COR-L47 (cell line): ENCODE measurements at regions not wholly inside any gene's neighbourhood (a gene's known extent, or its start where the extent isn't known, plus 50 kb on each side); places are given as distances from the start of the nearest gene placed in this dataset.
A peak's percentile ranks its signal among the peaks of the same experiment; 100 is the strongest.
"Not testable (repeated sequence)": the region's sequence is repeated elsewhere in the genome, so short reads cannot be mapped to it uniquely, and the experiment has no call there.

Source experiments
- DNase-seq: peaks from one replicate; lab custom pipeline; 2025; lab: John Stamatoyannopoulos, UW

DNA sequence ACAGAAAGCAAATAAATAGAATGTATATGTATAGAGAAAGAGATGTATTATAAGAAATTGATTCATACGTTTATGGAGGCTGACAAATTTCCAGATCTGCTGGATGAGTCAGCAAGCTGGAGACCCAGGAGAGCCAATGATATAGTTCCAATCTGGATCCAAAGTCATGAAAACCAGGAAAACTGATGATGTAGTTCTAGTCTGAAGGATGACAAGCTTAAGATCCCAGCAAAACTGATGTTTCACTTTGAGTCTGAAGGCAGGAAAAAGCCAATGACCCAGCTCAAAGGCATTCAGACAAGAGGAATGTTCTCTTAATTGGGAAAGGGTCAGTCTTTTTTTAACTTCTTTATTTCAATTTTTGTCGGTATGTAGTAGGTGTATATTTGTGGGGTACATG, 102.6 kb downstream of the LHFPL1 start:
- DNase-seq, result no peak

DNA sequence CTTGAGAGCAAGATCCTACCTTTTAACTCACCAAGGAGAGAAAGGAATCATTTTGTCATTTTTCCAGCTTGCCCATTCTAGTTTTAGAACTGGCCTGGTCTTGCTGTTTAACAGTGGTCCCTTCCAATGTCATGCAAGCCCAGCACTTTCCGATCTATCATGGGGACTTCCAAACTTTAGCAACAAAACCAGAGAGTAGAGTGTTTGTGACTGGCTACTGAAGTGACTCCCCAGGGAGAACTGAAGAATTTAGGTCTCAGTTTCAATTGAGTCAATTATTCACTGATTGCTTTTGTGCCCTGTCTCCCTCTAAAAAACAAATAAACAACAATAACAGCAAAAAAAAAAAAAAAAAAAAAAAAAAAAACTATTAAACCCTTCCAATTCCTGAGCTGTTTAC, 108.3 kb downstream of the LHFPL1 start:
- DNase-seq, result no peak

DNA sequence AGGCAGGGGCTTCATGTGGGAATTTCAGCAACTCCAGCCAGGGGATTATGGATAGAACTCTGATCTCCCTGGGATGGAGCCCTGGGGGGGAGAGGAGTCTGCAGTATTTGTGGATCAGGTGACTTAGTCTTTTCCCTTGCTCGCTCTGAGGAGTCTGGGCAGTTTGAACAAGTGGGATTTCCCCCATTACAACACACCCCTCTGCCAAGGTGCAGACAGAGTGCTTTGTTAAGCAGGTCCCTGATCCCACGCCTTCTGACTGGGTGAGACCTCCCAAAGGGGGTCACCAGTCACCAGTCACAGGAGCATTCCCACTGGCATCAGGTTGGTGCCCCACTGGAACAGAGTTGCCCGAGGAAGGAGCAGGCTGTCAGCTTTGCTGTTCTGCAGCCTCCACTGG, 123.9 kb downstream of the LHFPL1 start:
- DNase-seq, result no peak

DNA sequence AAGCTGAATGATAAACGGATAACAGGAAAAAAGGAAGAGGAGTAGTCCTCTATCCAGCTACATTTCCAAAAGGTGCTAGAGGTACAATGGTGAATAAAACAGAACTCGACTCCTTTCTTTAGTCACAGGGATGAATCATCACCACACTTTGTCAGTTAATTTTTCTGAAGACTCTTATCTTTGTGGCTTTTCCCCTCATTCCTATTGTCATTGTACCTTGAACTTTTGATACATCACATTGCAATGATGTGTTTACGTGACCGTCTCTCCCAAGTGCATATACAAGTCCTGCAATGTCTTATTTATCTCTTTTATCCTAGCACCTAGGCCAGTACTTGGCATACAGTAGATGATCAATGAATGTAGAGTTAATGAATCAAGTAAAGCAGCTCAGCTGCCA, 134.7 kb downstream of the LHFPL1 start:
- no peak for DNase-seq

DNA sequence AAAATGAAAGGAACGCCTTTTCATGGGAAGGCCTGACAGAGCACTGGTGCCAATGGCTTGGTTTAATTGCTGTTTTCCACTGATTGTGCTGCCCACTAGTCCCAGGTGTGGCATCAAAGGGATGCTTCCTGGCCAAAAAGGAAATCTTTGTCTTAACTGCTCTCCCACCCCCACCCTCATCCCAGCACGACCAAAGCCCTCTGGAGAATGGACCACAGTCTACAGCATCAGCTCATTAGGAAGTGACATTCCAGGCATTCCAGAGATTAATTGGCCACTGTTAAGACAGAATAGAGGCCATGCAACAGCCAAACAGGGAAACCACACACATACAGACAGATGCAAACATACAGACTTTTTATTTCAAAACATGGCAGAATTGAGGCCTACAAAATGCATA, 143.2 kb downstream of the LHFPL1 start:
- no peak for DNase-seq

DNA sequence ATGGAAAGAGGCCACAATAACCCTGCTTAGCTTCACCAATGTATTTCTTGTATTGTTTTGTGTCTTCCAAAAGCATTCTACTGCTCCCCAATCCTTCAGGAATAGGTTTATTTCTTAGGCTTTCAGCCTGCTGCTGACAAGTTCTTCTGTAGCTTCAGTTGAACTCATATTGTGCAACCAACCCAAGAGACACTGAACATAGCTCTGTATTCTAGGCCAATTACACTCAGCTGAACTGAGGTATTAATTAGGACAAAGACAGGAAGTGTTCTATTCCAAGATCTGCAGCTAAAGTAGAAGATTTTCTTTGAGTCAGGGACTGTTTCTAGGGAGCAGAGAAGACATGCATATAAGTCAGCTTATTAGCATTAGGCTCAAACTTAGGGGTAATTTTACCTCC, 151.8 kb downstream of the LHFPL1 start:
- DNase-seq, result no peak

DNA sequence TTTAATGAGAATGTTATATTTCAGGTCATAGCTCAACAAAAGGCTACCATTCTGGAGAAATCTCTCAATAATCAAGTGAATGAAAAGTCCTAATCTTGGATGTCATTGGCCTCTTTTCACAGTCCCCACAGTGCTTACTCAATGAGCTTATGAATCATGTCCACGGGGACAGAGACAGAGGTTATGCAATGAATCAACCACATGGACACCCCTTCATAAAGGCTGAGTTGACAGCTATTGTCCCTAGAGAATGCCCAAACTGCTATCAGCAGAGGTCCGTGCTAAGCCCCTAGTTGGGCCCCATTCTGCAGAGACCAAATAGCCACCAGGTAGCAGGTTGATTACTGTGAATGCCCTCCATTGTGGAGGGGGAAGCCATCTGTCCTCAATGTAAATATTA, 158.1 kb downstream of the LHFPL1 start:
- DNase-seq, result no peak

DNA sequence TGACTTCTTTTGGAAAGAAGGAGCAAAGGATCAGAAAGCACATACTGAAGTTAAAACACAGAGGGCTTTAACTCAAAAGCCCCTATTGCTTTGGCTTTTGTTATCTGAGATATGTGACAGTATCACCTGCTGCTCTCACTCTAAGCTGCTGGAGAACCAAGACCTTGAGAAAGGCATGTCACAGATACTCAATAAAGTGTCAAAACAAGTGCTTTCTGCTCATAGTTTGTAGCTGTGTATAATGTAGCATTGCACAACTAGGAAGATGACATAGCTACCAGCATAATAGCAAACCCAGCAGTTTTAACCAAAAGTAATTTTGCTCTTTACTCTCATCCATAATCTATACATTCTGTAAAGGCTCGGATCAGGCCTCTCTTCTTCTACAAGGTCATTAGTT, 159.6 kb downstream of the LHFPL1 start:
- DNase-seq, result no peak

DNA sequence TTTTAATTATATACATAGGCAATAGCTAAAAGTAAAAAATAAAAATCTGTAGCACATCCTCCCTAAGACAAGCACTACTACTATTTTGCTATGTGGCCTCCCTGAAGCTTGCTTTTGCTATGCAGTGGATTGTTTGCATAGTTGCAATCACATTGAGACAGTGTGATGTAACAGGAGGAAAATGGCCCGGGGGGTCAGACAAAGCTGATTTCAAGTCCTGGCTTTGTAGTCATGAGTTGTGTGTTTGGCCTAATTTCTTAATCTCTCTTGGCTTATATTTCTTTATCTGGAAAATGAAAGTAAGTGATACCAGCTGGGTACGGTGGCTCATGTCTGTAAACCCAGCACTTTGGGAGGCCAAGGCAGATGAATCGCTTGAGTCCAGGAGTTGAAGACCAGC, 166.6 kb downstream of the LHFPL1 start:
- no peak for DNase-seq

DNA sequence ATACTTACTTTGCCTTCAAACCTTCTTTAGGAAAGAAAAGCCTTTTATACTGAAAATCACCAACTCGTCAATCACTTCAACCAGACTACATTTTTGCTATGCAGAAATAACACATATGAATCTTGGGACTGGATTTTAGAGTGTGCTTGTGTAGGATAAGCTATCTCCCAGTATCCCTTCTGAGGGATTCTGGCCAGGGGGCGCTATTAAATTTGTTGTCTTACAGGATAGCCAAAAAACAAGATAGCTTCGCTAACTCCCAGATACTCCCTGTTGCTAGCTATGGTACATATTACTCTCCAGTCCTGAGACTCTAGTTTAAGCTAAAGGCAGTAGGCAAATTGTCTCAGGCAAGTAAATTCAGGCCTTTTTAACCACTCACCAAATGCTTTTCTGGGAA, 167.2 kb downstream of the LHFPL1 start:
- DNase-seq, result no peak

DNA sequence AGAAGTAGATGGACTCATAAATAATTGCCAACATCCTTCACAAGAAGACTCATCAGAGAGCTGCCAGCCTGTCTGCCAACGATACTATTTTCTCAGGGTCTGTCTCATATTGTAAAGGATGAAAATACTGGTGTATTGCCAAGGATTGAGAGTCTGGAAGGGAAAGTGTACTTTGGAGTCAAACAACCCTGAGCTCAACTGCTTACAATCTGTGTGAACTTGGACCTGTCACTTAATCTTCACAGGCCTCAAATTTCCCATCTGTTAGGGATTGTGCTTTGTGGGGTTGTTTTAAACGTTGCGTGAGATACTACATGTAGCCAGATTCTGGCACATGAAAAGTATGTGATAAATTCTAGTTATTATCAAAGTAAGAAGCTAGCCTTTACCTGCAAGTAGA, 169.1 kb downstream of the LHFPL1 start:
- DNase-seq, result no peak

DNA sequence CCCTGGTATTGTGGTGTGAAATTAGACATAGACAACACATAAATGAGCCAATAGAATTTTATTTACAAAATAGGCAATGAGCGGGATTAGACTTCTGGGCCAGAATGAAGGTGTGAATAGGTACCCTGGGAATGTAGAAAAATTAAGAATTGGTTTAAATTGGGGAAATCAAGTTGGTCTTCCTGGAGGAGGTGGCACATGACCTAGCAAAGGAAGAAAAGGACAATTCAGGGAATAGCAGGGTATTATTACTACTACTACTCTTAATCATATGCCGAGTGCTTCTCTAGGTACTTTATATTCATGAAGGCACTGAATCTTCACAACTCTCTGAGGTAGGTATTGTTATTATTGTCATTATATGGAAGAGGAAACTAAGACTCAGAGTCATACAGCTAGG, 202.1 kb downstream of the LHFPL1 start:
- no peak for DNase-seq

DNA sequence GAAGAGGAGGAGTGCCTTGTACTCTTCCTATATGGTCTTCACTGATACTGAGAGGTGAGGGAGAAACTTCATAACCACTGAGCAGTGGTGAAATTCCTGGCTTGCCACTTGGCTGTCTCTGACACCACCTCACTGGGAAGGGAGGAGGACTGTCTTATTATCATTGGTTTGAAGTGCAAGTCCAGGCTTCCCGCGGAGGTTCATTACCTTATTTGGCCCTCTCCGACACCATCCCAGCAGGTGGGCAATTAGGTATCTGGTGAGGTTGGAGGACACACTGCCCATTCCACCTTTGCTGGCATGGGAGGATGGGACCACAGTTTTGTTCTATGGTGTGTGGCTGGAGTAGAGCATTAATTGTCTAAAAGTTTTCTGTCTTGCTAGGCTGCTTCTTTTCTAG, 206.1 kb downstream of the LHFPL1 start:
- DNase-seq, result no peak

DNA sequence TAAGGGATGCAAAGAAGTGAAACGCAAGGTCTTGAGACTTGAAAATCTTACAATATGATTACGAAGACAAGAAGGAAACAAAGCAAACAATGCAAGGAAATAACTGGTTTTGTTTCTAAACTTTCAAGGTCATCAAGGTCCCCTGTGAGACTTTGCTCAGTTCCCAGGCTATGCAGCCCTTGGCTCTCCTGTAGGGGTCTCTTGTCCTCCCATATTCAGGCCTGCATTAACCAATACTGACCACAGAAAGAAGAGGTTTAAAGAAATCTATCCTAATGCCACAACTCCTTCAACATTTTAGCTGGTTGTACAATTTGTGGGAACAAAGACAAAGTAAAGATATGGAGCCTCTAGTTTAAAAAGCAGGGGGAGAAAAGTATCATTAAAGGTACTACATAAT, 209.2 kb downstream of the LHFPL1 start:
- DNase-seq, result no peak

DNA sequence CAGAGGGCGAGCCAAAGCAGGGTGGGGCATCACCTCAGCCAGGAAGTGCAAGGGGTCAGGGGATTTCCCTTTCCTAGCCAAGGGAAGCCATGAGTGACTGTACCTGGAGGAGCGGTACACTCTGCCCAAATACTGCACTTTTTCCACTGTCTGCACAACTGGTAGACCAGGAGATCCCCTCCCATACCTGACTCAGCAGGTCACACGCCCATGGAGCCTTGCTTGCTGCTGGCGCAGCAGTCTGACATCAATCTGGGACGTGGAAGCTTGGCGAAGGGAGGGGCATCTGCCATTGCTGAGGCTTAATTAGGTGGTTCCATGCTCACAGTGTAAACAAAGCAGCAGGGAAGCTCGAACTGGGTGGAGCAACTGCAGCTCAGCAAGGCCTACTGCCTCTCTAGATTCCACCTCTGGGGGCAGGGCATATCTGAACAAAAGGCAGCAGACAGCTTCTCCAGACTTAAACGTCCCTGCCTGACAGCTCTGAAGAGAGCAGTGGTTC, 217.7 kb downstream of the LHFPL1 start:
- peak; percentile 0 for DNase-seq

DNA sequence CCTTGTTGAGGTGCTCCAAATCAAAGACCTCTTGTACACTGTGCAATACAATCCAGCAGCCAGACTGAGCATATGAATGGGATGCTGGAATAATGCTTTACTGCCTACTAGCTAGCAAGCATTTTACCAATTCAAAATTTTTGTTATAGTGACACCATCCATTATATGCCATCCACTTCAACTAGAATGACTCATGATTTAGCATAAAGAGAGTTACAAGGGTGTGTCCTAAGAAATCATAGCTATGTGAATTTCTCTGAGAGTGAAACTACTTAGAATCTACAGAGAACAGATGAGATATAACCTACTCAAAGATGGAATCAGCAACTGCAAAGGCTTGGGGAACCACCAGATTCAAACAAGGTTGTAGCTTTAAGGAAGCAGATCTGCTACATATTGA, 221.9 kb downstream of the LHFPL1 start:
- DNase-seq, result no peak

DNA sequence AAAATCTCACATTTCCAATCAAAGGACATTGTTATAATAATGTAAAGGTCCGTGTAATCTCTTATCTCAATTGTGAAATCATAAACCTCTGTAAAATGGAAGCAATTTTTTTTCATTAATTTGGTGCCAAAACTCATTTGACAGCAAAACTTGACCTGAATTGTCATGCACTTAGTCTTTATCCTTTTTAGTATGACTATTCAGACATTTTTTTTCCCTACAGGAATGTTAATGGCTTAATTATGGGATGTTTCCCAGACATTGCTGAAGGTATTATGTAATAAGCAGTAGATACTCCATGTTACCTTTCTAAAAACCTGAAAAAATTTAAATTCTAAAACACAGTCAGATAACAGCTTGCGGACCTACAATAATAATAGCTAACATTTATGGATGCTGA, 228.9 kb downstream of the LHFPL1 start:
- DNase-seq, result no peak

DNA sequence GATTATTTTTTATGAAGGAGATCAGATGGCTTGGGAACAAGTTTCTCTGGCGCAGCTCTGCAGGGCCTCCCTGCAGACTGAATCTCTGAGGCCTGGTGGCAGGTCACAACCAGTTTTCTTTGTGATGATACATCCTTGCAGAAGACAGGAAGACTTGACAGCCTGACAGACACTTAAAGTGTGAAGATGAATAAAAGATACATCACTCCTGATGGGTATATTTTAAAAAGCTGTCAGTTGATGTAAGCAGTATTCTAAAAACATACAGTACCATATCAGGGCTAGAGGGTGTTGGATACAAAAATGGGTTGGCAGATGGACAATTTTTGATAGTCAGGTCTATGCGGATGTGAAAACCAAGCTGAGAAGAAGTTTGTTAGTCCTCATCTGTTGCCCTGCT, 239.5 kb downstream of the LHFPL1 start:
- no peak for DNase-seq

DNA sequence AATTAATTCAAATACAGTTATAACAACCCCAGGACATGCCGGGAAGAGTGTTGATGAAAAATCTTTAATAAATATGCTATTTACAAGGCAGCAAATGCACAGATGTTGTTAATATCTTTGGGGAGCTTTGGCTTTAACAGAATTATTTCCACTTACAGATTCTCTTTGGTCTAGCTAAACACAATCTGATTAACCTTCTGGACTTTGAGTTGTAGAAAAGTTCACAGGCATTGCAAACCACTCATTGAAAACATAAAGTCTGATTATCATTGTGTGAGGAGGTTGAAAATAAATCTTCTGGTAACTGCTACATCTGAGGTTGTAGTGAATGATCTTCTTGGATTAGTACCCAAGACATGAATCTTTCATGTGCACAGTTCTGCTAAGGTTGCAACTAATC, 255.6 kb downstream of the LHFPL1 start:
- DNase-seq, result no peak

DNA sequence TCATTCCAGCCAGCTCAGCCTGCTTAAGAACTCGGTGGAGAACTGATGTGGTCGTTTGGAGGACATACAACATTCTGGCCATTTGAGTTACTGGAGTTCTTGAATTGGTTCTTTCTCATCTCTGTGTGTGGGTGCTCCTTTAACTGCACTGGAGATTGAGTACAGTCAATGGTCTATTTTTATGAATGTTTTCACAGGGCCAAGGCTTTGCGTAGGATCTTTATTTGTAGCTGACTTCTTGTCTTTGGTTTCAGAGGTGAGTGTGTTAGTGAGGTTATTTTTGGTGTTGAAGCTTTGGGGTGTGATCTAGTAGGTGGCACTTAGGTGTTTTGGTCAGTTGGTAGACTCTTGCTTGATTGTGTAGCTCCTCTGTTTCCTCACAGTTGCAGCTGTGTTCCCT, 288.4 kb downstream of the LHFPL1 start:
- no peak for DNase-seq

DNA sequence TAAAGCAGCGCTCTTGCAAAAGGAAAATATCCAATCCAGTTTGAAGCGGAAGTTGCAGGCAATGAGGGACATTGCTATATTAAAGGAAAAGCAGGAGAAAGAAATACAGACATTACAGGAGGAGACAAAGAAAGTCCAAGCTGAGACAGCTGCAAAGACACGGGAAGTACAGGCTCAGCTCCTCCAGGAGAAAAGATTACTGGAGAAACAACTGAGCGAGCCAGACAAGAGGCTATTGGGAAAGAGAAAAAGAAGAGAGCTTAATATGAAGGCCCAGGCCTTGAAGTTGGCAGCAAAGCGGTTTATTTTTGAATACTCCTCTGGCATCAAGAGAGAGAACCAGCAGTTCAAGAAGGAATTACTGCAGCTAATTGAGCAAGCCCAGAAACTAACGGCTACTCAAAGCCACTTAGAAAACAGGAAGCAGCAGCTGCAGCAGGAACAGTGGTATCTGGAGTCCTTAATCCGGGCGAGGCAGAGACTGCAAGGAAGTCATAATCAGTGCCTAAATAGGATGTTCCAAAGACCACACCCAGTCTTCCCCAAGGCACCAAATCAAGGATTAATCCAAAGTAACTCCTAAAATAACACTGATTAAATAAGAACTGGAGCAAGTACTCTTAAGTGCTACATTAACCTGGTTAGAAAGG, 298.0 kb downstream of the LHFPL1 start:
- not testable (repeated sequence) for DNase-seq

DNA sequence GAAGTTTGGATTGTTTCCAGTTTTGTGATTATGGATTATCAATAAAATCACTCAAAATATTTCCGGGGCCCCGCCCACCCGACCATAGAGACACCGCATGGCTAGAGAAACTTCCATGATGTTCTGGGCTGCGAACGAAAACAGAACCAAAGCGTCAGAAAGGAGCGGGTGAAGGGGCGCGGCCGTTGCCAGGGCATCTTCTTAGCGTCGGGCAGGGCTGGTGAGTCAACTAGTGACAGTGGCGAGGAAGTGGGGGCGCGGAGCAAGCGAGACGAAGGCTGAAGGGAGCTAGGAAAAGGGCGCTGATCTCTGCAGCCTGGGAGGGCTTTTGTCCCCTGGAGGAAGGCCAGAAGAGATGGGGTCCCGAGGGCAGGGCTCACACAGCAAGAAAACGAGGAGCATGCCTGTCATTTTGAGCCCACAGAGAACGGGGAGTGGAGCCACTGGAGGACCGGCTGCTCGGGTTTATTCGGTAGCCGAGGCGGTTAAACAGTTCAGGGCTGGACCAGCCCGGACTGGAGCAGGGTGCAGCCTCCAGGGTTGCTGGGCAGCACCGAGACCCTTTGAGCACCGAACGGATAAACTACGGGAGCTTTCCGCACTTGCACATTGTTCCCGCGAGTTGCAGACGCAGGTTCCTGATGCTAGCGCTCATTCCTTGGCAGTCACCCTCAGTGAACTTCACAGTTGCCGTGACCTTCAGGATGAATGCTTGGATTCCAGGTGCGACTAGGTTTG, 298.1 kb upstream of the TRPC5 start:
- no peak for DNase-seq

DNA sequence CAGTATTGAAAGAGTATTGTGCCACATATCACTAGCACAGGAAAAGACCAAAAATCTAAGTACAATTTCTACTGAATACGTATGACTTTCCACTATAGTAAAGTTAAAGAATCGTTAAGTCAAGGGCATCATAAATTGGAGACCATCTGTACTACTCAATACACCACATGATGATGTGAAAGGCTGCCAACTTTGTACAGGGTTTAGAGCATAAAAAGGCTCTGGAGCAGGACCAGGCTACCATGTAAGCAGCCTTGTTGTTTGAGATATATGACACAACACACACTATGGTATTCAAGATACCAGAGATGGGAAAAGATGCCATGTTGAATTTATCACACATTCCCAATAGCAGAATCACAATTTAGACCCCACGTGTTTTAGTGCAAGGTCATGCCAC, 294.9 kb upstream of the TRPC5 start:
- no peak for DNase-seq

DNA sequence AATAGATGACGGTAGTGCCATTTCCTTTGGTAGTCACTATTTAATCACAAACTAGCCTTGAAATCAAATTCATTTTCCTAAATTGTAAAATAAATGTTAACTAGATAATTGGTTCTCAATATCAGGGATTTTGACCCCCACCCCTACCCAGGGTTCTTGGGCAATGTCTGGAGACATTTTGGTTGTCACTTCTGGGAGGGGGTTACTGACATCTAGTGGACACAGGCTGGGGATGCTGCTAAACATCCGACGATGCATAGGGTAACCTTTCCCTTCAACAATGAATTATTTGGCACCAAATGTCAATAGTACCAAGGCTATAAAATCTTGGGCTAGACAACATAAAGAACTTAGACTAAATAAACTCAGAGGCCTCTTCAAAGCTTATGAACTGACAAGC, 285.8 kb upstream of the TRPC5 start:
- DNase-seq, result no peak
